22Rv1 (cell line): ENCODE measurements at regions not wholly inside any gene's neighbourhood (a gene's known extent, or its start where the extent isn't known, plus 50 kb on each side); places are given as distances from the start of the nearest gene placed in this dataset.

Source experiments
- CTCF ChIP-seq: fragments of 450-650 bp; IDR thresholded peaks from 2 replicates; pipeline ENCODE4 v1.5.1; 2017; ENCODE audit warnings: mild to moderate bottlenecking
- ZFX ChIP-seq: fragments of 450-650 bp; IDR thresholded peaks from 2 replicates; pipeline ENCODE4 v1.6.1; 2017; ENCODE audit warnings: antibody characterized with exemption, borderline replicate concordance

GRCh38 chr19:27681972-27682371, 1531.0 kb downstream of the UQCRFS1 start:
- TF ChIP-seq CTCF (no peak), ZFX (no peak)
